ENCODE measurements at regions not wholly inside any gene's neighbourhood (a gene's known extent, or its start where the extent isn't known, plus 50 kb on each side); places are given as distances from the start of the nearest gene placed in this dataset.

- no peak for TF ChIP-seq EZH2phosphoT487 (IDR thresholded peaks at IDR 0.05; ENCODE audit: low read depth)
- TF ChIP-seq, protein P1, sequence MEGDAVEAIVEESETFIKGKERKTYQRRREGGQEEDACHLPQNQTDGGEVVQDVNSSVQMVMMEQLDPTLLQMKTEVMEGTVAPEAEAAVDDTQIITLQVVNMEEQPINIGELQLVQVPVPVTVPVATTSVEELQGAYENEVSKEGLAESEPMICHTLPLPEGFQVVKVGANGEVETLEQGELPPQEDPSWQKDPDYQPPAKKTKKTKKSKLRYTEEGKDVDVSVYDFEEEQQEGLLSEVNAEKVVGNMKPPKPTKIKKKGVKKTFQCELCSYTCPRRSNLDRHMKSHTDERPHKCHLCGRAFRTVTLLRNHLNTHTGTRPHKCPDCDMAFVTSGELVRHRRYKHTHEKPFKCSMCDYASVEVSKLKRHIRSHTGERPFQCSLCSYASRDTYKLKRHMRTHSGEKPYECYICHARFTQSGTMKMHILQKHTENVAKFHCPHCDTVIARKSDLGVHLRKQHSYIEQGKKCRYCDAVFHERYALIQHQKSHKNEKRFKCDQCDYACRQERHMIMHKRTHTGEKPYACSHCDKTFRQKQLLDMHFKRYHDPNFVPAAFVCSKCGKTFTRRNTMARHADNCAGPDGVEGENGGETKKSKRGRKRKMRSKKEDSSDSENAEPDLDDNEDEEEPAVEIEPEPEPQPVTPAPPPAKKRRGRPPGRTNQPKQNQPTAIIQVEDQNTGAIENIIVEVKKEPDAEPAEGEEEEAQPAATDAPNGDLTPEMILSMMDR (IDR thresholded peaks at IDR 0.05; ENCODE audit: low read depth, low read length): no peak
- Histone ChIP-seq H3K4me1 (ENCODE audit: low read length) (no peaks in the 10 kb centered on the region), H3K9ac (ENCODE audit: low read length) (no peak overlapping the region), H3K4me2 (ENCODE audit: low read length) (no peak overlapping the region), H4K20me1 (ENCODE audit: insufficient read depth, low read length) (no peaks in the 10 kb centered on the region), H2AFZ (ENCODE audit: low read depth, low read length) (no peak overlapping the region), H3K27ac (ENCODE audit: low read length) (no peak overlapping the region), H3K4me3 (ENCODE audit: low read length) (no peak overlapping the region), H3K9me3 (ENCODE audit: insufficient read depth, low read length) (no peaks in the 10 kb centered on the region), H3K79me2 (ENCODE audit: low read length) (no peaks in the 10 kb centered on the region), H3K27me3 (ENCODE audit: low read depth, low read length) (no peaks in the 10 kb centered on the region), H3K36me3 (replicated peaks; ENCODE audit: low read depth, low read length) (no peaks in the 10 kb centered on the region)
These were observed 278.9 kb upstream of the DIO3 start for GRCh38 chr14:101282418-101282817.

GRCh38 chr14:101284711-101285110 lies 276.6 kb upstream of the DIO3 start:
- H3K79me2 ChIP-seq (ENCODE audit: low read length): no peaks in the 10 kb centered on the region
- no peaks in the 10 kb centered on the region for H3K4me1 ChIP-seq (ENCODE audit: low read length)
- H3K4me3 ChIP-seq (ENCODE audit: low read length): no peak overlapping the region
- H3K36me3 ChIP-seq (replicated peaks; ENCODE audit: low read depth, low read length): no peaks in the 10 kb centered on the region
- H3K27ac ChIP-seq (ENCODE audit: low read length): no peak overlapping the region
- H3K4me2 ChIP-seq (ENCODE audit: low read length): no peak overlapping the region
- TF ChIP-seq, protein P1 (IDR thresholded peaks at IDR 0.05; ENCODE audit: low read depth, low read length): no peak
- no peak for TF ChIP-seq EZH2phosphoT487 (IDR thresholded peaks at IDR 0.05; ENCODE audit: low read depth)
- no peak overlapping the region for H3K9ac ChIP-seq (ENCODE audit: low read length)
- no peaks in the 10 kb centered on the region for H3K27me3 ChIP-seq (ENCODE audit: low read depth, low read length)
- H2AFZ ChIP-seq (ENCODE audit: low read depth, low read length): no peak overlapping the region
- no peaks in the 10 kb centered on the region for H3K9me3 ChIP-seq (ENCODE audit: insufficient read depth, low read length)
- no peaks in the 10 kb centered on the region for H4K20me1 ChIP-seq (ENCODE audit: insufficient read depth, low read length)

DNA sequence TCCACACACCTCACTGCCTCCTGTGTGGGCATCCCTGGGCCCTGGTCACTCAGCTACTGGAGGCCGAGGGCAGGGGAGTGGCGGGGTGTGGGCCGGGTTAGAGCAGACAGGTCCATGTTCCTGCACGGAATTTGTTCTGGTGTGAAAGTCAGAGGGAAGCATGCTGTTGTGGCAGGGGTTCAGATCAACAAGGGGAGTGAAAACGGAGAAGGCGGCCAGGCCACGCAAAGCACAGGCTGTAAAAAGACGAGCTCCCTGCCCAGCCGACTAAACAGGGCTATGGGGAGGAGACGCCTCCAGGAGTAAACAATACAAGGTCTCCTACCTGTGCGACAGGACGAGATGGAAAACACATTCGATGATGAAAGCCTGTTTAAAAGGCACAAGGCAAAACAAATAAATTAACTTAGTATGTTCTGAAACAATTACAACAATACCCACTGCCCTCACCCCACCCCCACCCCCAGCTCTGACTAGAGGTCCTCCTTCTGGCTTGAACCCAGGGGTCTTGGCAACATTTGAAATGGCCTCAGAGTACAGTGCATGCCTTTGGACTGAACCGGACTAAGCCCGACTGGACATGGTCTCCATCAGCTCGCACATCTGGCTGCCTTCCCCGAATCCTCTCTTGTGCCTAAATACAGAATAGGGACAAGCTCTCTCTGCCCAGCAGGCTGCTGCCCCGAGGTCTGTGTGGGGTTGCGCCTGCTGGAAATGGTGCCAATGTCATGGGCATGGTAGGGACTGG lies 274.9 kb upstream of the DIO3 start:
- H3K9ac ChIP-seq (ENCODE audit: low read length): no peak overlapping the region
- no peaks in the 10 kb centered on the region for H3K9me3 ChIP-seq (ENCODE audit: insufficient read depth, low read length)
- no peaks in the 10 kb centered on the region for H3K36me3 ChIP-seq (replicated peaks; ENCODE audit: low read depth, low read length)
- H3K4me1 ChIP-seq (ENCODE audit: low read length): no peaks in the 10 kb centered on the region
- H3K4me3 ChIP-seq (ENCODE audit: low read length): no peak overlapping the region
- no peaks in the 10 kb centered on the region for H3K27me3 ChIP-seq (ENCODE audit: low read depth, low read length)
- no peak for TF ChIP-seq EZH2phosphoT487 (IDR thresholded peaks at IDR 0.05; ENCODE audit: low read depth)
- TF ChIP-seq, protein P1 (IDR thresholded peaks at IDR 0.05; ENCODE audit: low read depth, low read length): no peak
- H4K20me1 ChIP-seq (ENCODE audit: insufficient read depth, low read length): no peaks in the 10 kb centered on the region
- no peak overlapping the region for H3K4me2 ChIP-seq (ENCODE audit: low read length)
- H3K27ac ChIP-seq (ENCODE audit: low read length): no peak overlapping the region
- H2AFZ ChIP-seq (ENCODE audit: low read depth, low read length): no peak overlapping the region
- H3K79me2 ChIP-seq (ENCODE audit: low read length): no peaks in the 10 kb centered on the region

- Histone ChIP-seq H3K27me3 (ENCODE audit: low read depth, low read length) (no peaks in the 10 kb centered on the region), H3K4me1 (ENCODE audit: low read length) (no peaks in the 10 kb centered on the region), H3K9me3 (ENCODE audit: insufficient read depth, low read length) (no peaks in the 10 kb centered on the region), H3K4me2 (ENCODE audit: low read length) (no peak overlapping the region), H2AFZ (ENCODE audit: low read depth, low read length) (no peak overlapping the region), H4K20me1 (ENCODE audit: insufficient read depth, low read length) (no peaks in the 10 kb centered on the region), H3K9ac (ENCODE audit: low read length) (no peak overlapping the region), H3K36me3 (replicated peaks; ENCODE audit: low read depth, low read length) (no peaks in the 10 kb centered on the region), H3K79me2 (ENCODE audit: low read length) (no peaks in the 10 kb centered on the region), H3K4me3 (ENCODE audit: low read length) (no peak overlapping the region), H3K27ac (ENCODE audit: low read length) (no peak overlapping the region)
- no peak for TF ChIP-seq EZH2phosphoT487 (IDR thresholded peaks at IDR 0.05; ENCODE audit: low read depth)
- TF ChIP-seq, protein P1 (IDR thresholded peaks at IDR 0.05; ENCODE audit: low read depth, low read length): no peak
These were observed 272.7 kb upstream of the DIO3 start for GRCh38 chr14:101288436-101289229.

All from OCI-LY3 (cell line).